GM23338 (cell line): ENCODE measurements at regions not wholly inside any gene's neighbourhood (a gene's known extent, or its start where the extent isn't known, plus 50 kb on each side); places are given as distances from the start of the nearest gene placed in this dataset.

Source experiments
- ATAC-seq: fragments of 200-7000 bp; cut with Tn5 transposase; 3 replicates; pipeline ENCODE4 v1.9.1; 2020
- DNase-seq: peaks from one replicate; pipeline ENCODE4 v3.0.0-alpha.2; 2015; ENCODE audit warnings: low spot score
- H2AFZ ChIP-seq: fragments of 200-600 bp; sonication (generic); 2 replicates; pipeline ENCODE4 v1.8.0; 2016; ENCODE audit warnings: antibody characterized with exemption, mild to moderate bottlenecking, moderate library complexity
- H3F3A ChIP-seq: fragments of 200-600 bp; sonication (generic); replicated peaks from 2 replicates; pipeline ENCODE4 v1.8.0; 2017; ENCODE audit warnings: antibody characterized with exemption, mixed run types, low read depth
- H3K27ac ChIP-seq: fragments of 200-600 bp; sonication (generic); 2 replicates; pipeline ENCODE4 v1.6.1; 2016; ENCODE audit warnings: low read depth
- H3K27me3 ChIP-seq: fragments of 200-600 bp; sonication (generic); 2 replicates; pipeline ENCODE4 v1.8.0; 2016; ENCODE audit warnings: mild to moderate bottlenecking, mixed run types, moderate library complexity; ENCODE audit not compliant: insufficient read depth
- H3K36me3 ChIP-seq: fragments of 200-600 bp; sonication (generic); 2 replicates; pipeline ENCODE4 v1.8.0; 2016; ENCODE audit warnings: mild to moderate bottlenecking; ENCODE audit not compliant: insufficient read depth
- H3K4me1 ChIP-seq: fragments of 200-600 bp; sonication (generic); 2 replicates; pipeline ENCODE4 v1.8.0; 2016; ENCODE audit warnings: mild to moderate bottlenecking, moderate library complexity; ENCODE audit not compliant: insufficient read depth
- H3K4me2 ChIP-seq: fragments of 200-600 bp; sonication (generic); 2 replicates; pipeline ENCODE4 v1.7.1; 2017; ENCODE audit warnings: mixed run types
- H3K4me3 ChIP-seq: fragments of 200-600 bp; sonication (generic); 2 replicates; pipeline ENCODE4 v1.6.1; 2016; ENCODE audit warnings: mixed run types
- H3K79me2 ChIP-seq: fragments of 200-600 bp; sonication (generic); replicated peaks from 2 replicates; pipeline ENCODE4 v1.8.0; 2017; ENCODE audit warnings: mild to moderate bottlenecking; ENCODE audit not compliant: insufficient read depth
- H3K9me2 ChIP-seq: fragments of 200-600 bp; sonication (generic); 2 replicates; pipeline ENCODE4 v1.8.0; 2017; ENCODE audit not compliant: insufficient read depth
- H4K20me1 ChIP-seq: fragments of 200-600 bp; sonication (generic); replicated peaks from 2 replicates; pipeline ENCODE4 v1.8.0; 2017; ENCODE audit warnings: mild to moderate bottlenecking; ENCODE audit not compliant: insufficient read depth
- H3K27ac Mint-ChIP-seq: 2 replicates; pipeline ENCODE4 v1.8.0; 2020; ENCODE audit warnings: inconsistent platforms, mild to moderate bottlenecking, moderate library complexity, mixed read lengths
- H3K27me3 Mint-ChIP-seq: 3 replicates; pipeline ENCODE4 v1.8.0; 2022; ENCODE audit warnings: low read depth, mild to moderate bottlenecking, moderate library complexity, mixed read lengths, inconsistent platforms; ENCODE audit not compliant: insufficient read depth, poor library complexity
- H3K36me3 Mint-ChIP-seq: 3 replicates; pipeline ENCODE4 v1.8.0; 2021; ENCODE audit warnings: low read depth, mild to moderate bottlenecking, inconsistent platforms, moderate library complexity, mixed read lengths
- H3K4me1 Mint-ChIP-seq: 3 replicates; pipeline ENCODE4 v1.8.0; 2020; ENCODE audit warnings: mild to moderate bottlenecking, inconsistent platforms, mixed read lengths
- H3K4me3 Mint-ChIP-seq: 3 replicates; pipeline ENCODE4 v1.8.0; 2021; ENCODE audit warnings: moderate library complexity, mild to moderate bottlenecking, inconsistent platforms, mixed read lengths
- H3K9me3 Mint-ChIP-seq: 3 replicates; pipeline ENCODE4 v1.8.0; 2020; ENCODE audit warnings: moderate library complexity, mild to moderate bottlenecking, inconsistent platforms, mixed read lengths
- CTCF ChIP-seq, 2 experiments: fragments of 200-600 bp in 1 of 2; sonication (generic) in 1 of 2; conservative IDR thresholded peaks; 2 replicates each; pipeline versions ENCODE4 v1.5.1 to v1.6.1; 2016 to 2017; ENCODE audit warnings: antibody characterized with exemption in 2 of 2, low read depth in 2 of 2, mild to moderate bottlenecking in 2 of 2, moderate library complexity in 1 of 2
- ETS1 ChIP-seq: IDR thresholded peaks from 2 replicates; pipeline ENCODE4 v1.6.1; 2016; ENCODE audit warnings: antibody characterized with exemption
- NANOG ChIP-seq: IDR thresholded peaks from 2 replicates; pipeline ENCODE4 v1.6.1; 2016; ENCODE audit warnings: antibody characterized with exemption, borderline replicate concordance
- POLR2AphosphoS5 ChIP-seq: IDR thresholded peaks from 2 replicates; pipeline ENCODE4 v1.6.1; 2016; ENCODE audit warnings: antibody characterized with exemption, low read depth
- STAT1 ChIP-seq: IDR thresholded peaks from one replicate; pipeline ENCODE4 v1.6.1; 2016; ENCODE audit warnings: antibody characterized with exemption; ENCODE audit not compliant: unreplicated experiment
- ZNF331 ChIP-seq: fragments of 250-450 bp; sonication (Bioruptor Pico); IDR thresholded peaks from 2 replicates; pipeline ENCODE4 v1.5.0; 2020; ENCODE audit warnings: low read depth, mild to moderate bottlenecking, moderate library complexity
- TF ChIP-seq, protein P1 (sequence below): IDR thresholded peaks from one replicate; pipeline ENCODE4 v1.6.1; 2018; ENCODE audit warnings: antibody characterized with exemption; ENCODE audit not compliant: unreplicated experiment
- TF ChIP-seq, protein P2 (sequence below): fragments of 250-450 bp; sonication (Bioruptor Pico); IDR thresholded peaks from 2 replicates; pipeline ENCODE4 v1.5.0; 2020; ENCODE audit warnings: mild to moderate bottlenecking, moderate library complexity

- no peak for TF ChIP-seq ETS1
- no peak for TF ChIP-seq POLR2AphosphoS5
Measured at GRCh38 chr4:22301253-22301652, 214.6 kb downstream of the ADGRA3 start (continued).

DNA sequence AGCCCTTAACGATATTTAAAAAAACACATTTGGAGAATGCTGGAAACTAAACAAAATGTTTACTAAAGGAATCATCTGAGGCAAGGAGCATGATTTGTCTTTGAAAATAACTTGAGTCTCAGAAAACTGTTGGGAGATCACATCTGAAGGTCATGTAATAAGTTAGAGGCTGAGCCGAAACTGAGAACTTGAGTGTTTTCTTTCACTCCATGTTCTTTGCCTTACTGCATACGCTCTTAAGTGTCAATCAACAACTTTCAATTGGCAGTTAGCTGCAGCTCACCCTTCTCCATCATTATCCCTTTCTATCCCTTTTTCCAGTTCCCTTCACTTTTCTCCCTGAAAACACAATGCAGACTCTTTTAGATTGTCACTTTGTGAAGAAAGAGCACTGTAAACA is 216.2 kb downstream of the ADGRA3 start:
- ATAC-seq: no peak
- Histone ChIP-seq H3K27me3 (no peaks in the 10 kb centered on the region), H3K79me2 (no peaks in the 10 kb centered on the region), H3K36me3 (no peaks in the 10 kb centered on the region), H3K9me2 (0 out of 2 replicates have a peak, but pooled peaks cover 4% of the 10 kb centered on the region), H2AFZ (no peak overlapping the region), H3K4me2 (no peak overlapping the region), H3F3A (no peaks in the 10 kb centered on the region), H3K4me1 (no peaks in the 10 kb centered on the region), H3K27ac (no peak overlapping the region), H4K20me1 (no peaks in the 10 kb centered on the region), H3K4me3 (no peak overlapping the region)
- Mint-ChIP-seq H3K4me1 (no peaks in the 10 kb centered on the region), H3K27me3 (peaks cover under 1% of the 10 kb centered on the region), H3K27ac (no peak overlapping the region), H3K9me3 (peaks cover 27% of the 10 kb centered on the region), H3K4me3 (no peak overlapping the region), H3K36me3 (peaks cover 18% of the 10 kb centered on the region; the same call in 2 of the 3 replicates)
- no peak for TF ChIP-seq NANOG
- no peak for TF ChIP-seq CTCF (conservative IDR thresholded peaks at IDR 0.05; ENCODE audit: low read depth in 2 of 2)
- no peak for DNase-seq

DNA sequence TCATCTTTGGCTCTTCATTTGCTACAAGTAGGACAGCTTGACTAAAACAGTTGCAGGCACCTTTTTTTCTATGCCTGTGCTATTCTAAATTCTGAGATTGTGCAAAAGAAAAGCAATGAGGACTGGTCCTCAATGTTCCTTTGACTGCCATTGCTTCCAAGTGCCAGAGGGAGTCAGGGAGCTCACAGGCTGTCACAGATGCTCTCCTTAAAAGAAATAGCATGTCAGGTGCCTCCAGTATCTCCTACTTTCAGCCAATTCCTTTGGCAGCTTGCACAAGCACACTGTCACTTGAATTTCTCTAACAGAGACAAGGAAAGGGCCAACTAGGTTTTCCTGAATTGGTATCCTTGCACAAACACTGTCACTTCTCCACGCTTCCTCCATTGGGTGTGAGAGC is 228.2 kb downstream of the ADGRA3 start:
- no peaks in the 10 kb centered on the region; the same call in none of the 2 replicates for H3K9me2 ChIP-seq
- no peak overlapping the region for H3K4me2 ChIP-seq
- Mint-ChIP-seq H3K36me3 (peaks cover 11% of the 10 kb centered on the region; the same call in 2 of the 3 replicates), H3K4me1 (no peaks in the 10 kb centered on the region), H3K27me3 (no peaks in the 10 kb centered on the region), H3K9me3 (peaks cover 17% of the 10 kb centered on the region), H3K4me3 (no peak overlapping the region), H3K27ac (no peak overlapping the region)
- no peaks in the 10 kb centered on the region for H3F3A ChIP-seq
- ATAC-seq (no peak), DNase-seq (no peak)
- no peaks in the 10 kb centered on the region for H3K79me2 ChIP-seq
- H4K20me1 ChIP-seq: no peaks in the 10 kb centered on the region
- no peak overlapping the region for H3K4me3 ChIP-seq
- H3K36me3 ChIP-seq: no peaks in the 10 kb centered on the region
- H3K4me1 ChIP-seq: no peaks in the 10 kb centered on the region
- H2AFZ ChIP-seq: no peak overlapping the region
- no peak overlapping the region for H3K27ac ChIP-seq
- no peaks in the 10 kb centered on the region for H3K27me3 ChIP-seq
- TF ChIP-seq ZNF331 (no peak), STAT1 (no peak)
- TF ChIP-seq, protein P1, sequence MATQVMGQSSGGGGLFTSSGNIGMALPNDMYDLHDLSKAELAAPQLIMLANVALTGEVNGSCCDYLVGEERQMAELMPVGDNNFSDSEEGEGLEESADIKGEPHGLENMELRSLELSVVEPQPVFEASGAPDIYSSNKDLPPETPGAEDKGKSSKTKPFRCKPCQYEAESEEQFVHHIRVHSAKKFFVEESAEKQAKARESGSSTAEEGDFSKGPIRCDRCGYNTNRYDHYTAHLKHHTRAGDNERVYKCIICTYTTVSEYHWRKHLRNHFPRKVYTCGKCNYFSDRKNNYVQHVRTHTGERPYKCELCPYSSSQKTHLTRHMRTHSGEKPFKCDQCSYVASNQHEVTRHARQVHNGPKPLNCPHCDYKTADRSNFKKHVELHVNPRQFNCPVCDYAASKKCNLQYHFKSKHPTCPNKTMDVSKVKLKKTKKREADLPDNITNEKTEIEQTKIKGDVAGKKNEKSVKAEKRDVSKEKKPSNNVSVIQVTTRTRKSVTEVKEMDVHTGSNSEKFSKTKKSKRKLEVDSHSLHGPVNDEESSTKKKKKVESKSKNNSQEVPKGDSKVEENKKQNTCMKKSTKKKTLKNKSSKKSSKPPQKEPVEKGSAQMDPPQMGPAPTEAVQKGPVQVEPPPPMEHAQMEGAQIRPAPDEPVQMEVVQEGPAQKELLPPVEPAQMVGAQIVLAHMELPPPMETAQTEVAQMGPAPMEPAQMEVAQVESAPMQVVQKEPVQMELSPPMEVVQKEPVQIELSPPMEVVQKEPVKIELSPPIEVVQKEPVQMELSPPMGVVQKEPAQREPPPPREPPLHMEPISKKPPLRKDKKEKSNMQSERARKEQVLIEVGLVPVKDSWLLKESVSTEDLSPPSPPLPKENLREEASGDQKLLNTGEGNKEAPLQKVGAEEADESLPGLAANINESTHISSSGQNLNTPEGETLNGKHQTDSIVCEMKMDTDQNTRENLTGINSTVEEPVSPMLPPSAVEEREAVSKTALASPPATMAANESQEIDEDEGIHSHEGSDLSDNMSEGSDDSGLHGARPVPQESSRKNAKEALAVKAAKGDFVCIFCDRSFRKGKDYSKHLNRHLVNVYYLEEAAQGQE: no peak
- TF ChIP-seq, protein P2, sequence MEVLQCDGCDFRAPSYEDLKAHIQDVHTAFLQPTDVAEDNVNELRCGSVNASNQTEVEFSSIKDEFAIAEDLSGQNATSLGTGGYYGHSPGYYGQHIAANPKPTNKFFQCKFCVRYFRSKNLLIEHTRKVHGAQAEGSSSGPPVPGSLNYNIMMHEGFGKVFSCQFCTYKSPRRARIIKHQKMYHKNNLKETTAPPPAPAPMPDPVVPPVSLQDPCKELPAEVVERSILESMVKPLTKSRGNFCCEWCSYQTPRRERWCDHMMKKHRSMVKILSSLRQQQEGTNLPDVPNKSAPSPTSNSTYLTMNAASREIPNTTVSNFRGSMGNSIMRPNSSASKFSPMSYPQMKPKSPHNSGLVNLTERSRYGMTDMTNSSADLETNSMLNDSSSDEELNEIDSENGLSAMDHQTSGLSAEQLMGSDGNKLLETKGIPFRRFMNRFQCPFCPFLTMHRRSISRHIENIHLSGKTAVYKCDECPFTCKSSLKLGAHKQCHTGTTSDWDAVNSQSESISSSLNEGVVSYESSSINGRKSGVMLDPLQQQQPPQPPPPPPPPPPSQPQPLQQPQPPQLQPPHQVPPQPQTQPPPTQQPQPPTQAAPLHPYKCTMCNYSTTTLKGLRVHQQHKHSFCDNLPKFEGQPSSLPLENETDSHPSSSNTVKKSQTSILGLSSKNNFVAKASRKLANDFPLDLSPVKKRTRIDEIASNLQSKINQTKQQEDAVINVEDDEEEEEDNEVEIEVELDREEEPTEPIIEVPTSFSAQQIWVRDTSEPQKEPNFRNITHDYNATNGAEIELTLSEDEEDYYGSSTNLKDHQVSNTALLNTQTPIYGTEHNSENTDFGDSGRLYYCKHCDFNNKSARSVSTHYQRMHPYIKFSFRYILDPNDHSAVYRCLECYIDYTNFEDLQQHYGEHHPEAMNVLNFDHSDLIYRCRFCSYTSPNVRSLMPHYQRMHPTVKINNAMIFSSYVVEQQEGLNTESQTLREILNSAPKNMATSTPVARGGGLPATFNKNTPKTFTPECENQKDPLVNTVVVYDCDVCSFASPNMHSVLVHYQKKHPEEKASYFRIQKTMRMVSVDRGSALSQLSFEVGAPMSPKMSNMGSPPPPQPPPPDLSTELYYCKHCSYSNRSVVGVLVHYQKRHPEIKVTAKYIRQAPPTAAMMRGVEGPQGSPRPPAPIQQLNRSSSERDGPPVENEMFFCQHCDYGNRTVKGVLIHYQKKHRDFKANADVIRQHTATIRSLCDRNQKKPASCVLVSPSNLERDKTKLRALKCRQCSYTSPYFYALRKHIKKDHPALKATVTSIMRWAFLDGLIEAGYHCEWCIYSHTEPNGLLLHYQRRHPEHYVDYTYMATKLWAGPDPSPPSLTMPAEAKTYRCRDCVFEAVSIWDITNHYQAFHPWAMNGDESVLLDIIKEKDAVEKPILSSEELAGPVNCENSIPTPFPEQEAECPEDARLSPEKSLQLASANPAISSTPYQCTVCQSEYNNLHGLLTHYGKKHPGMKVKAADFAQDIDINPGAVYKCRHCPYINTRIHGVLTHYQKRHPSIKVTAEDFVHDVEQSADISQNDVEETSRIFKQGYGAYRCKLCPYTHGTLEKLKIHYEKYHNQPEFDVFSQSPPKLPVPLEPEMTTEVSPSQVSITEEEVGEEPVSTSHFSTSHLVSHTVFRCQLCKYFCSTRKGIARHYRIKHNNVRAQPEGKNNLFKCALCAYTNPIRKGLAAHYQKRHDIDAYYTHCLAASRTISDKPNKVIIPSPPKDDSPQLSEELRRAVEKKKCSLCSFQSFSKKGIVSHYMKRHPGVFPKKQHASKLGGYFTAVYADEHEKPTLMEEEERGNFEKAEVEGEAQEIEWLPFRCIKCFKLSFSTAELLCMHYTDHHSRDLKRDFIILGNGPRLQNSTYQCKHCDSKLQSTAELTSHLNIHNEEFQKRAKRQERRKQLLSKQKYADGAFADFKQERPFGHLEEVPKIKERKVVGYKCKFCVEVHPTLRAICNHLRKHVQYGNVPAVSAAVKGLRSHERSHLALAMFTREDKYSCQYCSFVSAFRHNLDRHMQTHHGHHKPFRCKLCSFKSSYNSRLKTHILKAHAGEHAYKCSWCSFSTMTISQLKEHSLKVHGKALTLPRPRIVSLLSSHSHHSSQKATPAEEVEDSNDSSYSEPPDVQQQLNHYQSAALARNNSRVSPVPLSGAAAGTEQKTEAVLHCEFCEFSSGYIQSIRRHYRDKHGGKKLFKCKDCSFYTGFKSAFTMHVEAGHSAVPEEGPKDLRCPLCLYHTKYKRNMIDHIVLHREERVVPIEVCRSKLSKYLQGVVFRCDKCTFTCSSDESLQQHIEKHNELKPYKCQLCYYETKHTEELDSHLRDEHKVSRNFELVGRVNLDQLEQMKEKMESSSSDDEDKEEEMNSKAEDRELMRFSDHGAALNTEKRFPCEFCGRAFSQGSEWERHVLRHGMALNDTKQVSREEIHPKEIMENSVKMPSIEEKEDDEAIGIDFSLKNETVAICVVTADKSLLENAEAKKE: no peak
